DOHH2 (cell line): ENCODE measurements at regions not wholly inside any gene's neighbourhood (a gene's known extent, or its start where the extent isn't known, plus 50 kb on each side); places are given as distances from the start of the nearest gene placed in this dataset.

ENCODE experiments used
- H3F3A ChIP-seq: fragments of 200-600 bp; sonication (generic), shearing (Covaris generic); 2 replicates; pipeline ENCODE4 v1.6.0; 2016; ENCODE audit warnings: antibody characterized with exemption, mild to moderate bottlenecking; ENCODE audit not compliant: control insufficient read depth, insufficient read depth
- H3K27ac ChIP-seq: fragments of 200-600 bp; sonication (generic); 2 replicates; pipeline ENCODE4 v1.5.1; 2014; ENCODE audit warnings: low read depth, mild to moderate bottlenecking, low read length, moderate library complexity
- H3K27me3 ChIP-seq: fragments of 200-600 bp; sonication (generic); 2 replicates; pipeline ENCODE4 v1.6.1; 2014; ENCODE audit warnings: mild to moderate bottlenecking, low read length, mixed read lengths; ENCODE audit not compliant: control insufficient read depth
- H3K36me3 ChIP-seq: fragments of 200-600 bp; sonication (generic); 2 replicates; pipeline ENCODE4 v1.6.1; 2014; ENCODE audit warnings: mild to moderate bottlenecking, low read length, moderate library complexity, mixed read lengths; ENCODE audit not compliant: control insufficient read depth
- H3K4me1 ChIP-seq: fragments of 200-600 bp; sonication (generic); 2 replicates; pipeline ENCODE4 v1.6.1; 2014; ENCODE audit warnings: mild to moderate bottlenecking, low read length, mixed read lengths; ENCODE audit not compliant: control insufficient read depth
- H3K4me2 ChIP-seq: fragments of 200-600 bp; sonication (generic); 2 replicates; pipeline ENCODE4 v1.6.0; 2014; ENCODE audit warnings: mild to moderate bottlenecking, low read length, moderate library complexity
- H3K4me3 ChIP-seq: fragments of 200-600 bp; sonication (generic); 2 replicates; pipeline ENCODE4 v1.5.1; 2014; ENCODE audit warnings: mild to moderate bottlenecking, low read length, mixed read lengths
- H3K79me2 ChIP-seq: fragments of 200-600 bp; sonication (generic); 2 replicates; pipeline ENCODE4 v1.6.1; 2014; ENCODE audit warnings: mild to moderate bottlenecking, low read length, mixed read lengths; ENCODE audit not compliant: control insufficient read depth
- H3K9me2 ChIP-seq: fragments of 200-600 bp; sonication (generic); replicated peaks from 2 replicates; pipeline ENCODE4 v1.6.1; 2014; ENCODE audit warnings: mild to moderate bottlenecking, low read length, mixed read lengths; ENCODE audit not compliant: control insufficient read depth
- H3K9me3 ChIP-seq: fragments of 200-600 bp; sonication (generic); 2 replicates; pipeline ENCODE4 v1.6.1; 2014; ENCODE audit warnings: antibody characterized with exemption, low read length, mixed read lengths; ENCODE audit not compliant: control insufficient read depth, insufficient read depth
- H4K20me1 ChIP-seq: fragments of 200-600 bp; sonication (generic); 2 replicates; pipeline ENCODE4 v1.6.0; 2014; ENCODE audit warnings: low read depth, mild to moderate bottlenecking, antibody characterized with exemption, low read length, moderate library complexity; ENCODE audit not compliant: control insufficient read depth, insufficient read depth
- EZH2phosphoT487 ChIP-seq: fragments of 200-600 bp; sonication (generic); IDR thresholded peaks from 2 replicates; pipeline ENCODE4 v1.6.1; 2017; ENCODE audit warnings: borderline replicate concordance, mild to moderate bottlenecking, antibody characterized with exemption, low read length, moderate library complexity, mixed read lengths
- TF ChIP-seq, protein P1 (sequence below): fragments of 200-600 bp; sonication (generic); IDR thresholded peaks from one replicate; pipeline ENCODE4 v1.5.1; 2014; ENCODE audit warnings: antibody characterized with exemption, mild to moderate bottlenecking, low read depth, low read length; ENCODE audit not compliant: poor library complexity, severe bottlenecking

DNA sequence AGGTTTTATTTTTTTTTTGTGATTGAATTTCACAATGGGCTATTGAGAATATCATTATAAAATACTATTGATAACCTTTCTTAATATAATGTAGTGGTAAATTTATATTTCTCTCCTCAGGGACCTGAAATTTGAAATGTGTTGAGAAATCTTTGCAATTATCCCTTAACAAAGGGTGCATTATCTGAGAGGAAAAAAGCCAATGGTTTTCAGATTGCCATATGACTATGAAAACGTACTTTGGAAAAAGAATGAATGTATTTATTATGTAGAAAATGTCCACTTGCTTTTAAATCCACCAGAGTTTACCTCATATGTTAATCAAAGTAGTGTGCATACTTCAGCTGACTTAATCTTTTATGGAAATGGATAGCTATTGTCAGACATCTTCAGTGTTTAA is 441.1 kb downstream of the AMY1C start:
- H3K27me3 ChIP-seq, result no peaks in the 10 kb centered on the region

DNA sequence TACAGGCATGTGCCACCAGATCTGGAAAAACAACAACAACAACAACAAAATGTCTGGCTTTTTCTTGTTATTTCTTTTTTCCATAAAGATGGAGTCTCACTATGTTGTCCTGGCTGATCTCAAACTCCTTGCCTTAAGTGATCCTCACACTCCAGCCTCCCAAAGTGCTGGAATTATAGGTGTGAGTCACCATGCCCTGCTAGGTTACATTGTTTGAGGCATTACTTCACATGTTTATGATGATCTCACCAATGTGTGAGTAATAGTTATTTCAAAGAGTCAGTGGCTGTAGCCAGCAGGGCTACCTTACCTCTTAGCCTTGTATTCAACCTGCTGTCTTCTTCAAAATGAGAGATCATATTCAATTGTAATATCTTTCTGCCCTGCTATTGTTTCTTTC is 445.7 kb downstream of the AMY1C start:
- H3F3A ChIP-seq, result no peaks in the 10 kb centered on the region
- no peaks in the 10 kb centered on the region for H3K9me2 ChIP-seq
- no peaks in the 10 kb centered on the region for H3K9me3 ChIP-seq
- H3K4me1 ChIP-seq, result no peaks in the 10 kb centered on the region
- no peak overlapping the region for H3K27ac ChIP-seq
- no peaks in the 10 kb centered on the region for H3K27me3 ChIP-seq
- TF ChIP-seq, protein P1, sequence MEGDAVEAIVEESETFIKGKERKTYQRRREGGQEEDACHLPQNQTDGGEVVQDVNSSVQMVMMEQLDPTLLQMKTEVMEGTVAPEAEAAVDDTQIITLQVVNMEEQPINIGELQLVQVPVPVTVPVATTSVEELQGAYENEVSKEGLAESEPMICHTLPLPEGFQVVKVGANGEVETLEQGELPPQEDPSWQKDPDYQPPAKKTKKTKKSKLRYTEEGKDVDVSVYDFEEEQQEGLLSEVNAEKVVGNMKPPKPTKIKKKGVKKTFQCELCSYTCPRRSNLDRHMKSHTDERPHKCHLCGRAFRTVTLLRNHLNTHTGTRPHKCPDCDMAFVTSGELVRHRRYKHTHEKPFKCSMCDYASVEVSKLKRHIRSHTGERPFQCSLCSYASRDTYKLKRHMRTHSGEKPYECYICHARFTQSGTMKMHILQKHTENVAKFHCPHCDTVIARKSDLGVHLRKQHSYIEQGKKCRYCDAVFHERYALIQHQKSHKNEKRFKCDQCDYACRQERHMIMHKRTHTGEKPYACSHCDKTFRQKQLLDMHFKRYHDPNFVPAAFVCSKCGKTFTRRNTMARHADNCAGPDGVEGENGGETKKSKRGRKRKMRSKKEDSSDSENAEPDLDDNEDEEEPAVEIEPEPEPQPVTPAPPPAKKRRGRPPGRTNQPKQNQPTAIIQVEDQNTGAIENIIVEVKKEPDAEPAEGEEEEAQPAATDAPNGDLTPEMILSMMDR, result no peak
- TF ChIP-seq EZH2phosphoT487, result no peak
- H3K4me2 ChIP-seq, result no peak overlapping the region
- no peaks in the 10 kb centered on the region for H4K20me1 ChIP-seq
- H3K79me2 ChIP-seq, result no peaks in the 10 kb centered on the region
- no peaks in the 10 kb centered on the region for H3K36me3 ChIP-seq
- H3K4me3 ChIP-seq, result no peak overlapping the region

More for the DNA sequence above, 441.1 kb downstream of the AMY1C start:
- no peak overlapping the region for H3K27ac ChIP-seq
- no peak overlapping the region for H3K4me3 ChIP-seq
- no peaks in the 10 kb centered on the region for H3K9me2 ChIP-seq
- H3K9me3 ChIP-seq, result no peaks in the 10 kb centered on the region
- no peaks in the 10 kb centered on the region for H3K36me3 ChIP-seq
- TF ChIP-seq EZH2phosphoT487, result no peak
- TF ChIP-seq, protein P1, result no peak
- H4K20me1 ChIP-seq, result no peaks in the 10 kb centered on the region
- no peaks in the 10 kb centered on the region for H3K4me1 ChIP-seq
- no peaks in the 10 kb centered on the region for H3F3A ChIP-seq
- H3K79me2 ChIP-seq, result no peaks in the 10 kb centered on the region
- no peak overlapping the region for H3K4me2 ChIP-seq

DNA sequence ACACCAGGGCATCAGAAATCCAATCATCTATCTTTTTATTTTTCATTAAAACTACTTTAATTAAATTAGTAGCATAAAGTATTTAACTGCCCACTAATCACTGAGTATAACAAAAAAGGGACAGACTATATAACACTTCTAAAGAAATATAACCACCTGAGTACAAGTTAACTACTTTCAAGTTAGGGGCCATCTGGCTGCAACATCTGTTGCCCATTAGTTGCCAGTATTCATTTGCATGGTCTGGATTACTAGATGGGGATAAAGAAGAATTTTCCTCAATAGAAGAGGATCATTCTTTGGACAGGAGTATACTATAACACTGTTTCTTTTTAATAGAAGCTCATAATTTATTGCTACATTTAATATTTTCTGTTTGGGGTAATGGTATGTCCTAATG is 446.4 kb downstream of the AMY1C start:
- Histone ChIP-seq H3K36me3 (no peaks in the 10 kb centered on the region), H3K27ac (no peak overlapping the region), H3K9me2 (no peaks in the 10 kb centered on the region), H3K4me1 (no peaks in the 10 kb centered on the region), H3K27me3 (no peaks in the 10 kb centered on the region), H3K79me2 (no peaks in the 10 kb centered on the region), H3F3A (no peaks in the 10 kb centered on the region), H3K9me3 (peaks cover 3% of the 10 kb centered on the region; the same call in 1 of the 2 replicates), H4K20me1 (no peaks in the 10 kb centered on the region), H3K4me2 (no peak overlapping the region), H3K4me3 (no peak overlapping the region)
- no peak for TF ChIP-seq EZH2phosphoT487
- TF ChIP-seq, protein P1, result no peak
